Fibroblast of skin of right quadriceps (primary cell): ENCODE measurements at regions not wholly inside any gene's neighbourhood (a gene's known extent, or its start where the extent isn't known, plus 50 kb on each side); places are given as distances from the start of the nearest gene placed in this dataset.

Experiments
- DNase-seq: peaks from one replicate; pipeline ENCODE4 v3.0.0-alpha.2; 2013

DNA sequence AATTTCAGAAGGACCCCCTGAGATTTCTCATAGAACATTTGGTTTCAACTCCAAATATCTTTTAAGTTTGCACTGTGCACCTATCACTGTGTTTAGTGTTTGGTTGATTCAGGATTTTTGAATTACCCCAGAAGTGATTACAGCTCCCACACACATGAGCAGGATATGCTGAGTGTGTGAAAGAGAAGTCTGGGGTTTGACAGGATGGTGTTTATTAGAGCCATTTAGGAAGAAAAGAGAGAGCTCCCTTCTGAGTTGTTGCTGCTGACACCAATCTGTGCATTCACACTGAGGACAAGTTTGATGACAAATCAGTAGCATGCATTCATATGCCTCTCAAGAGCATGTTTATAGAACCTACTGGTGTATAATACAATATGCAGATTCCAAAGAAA, 118.1 kb downstream of the RPL22L1 start:
- DNase-seq = no peak

DNA sequence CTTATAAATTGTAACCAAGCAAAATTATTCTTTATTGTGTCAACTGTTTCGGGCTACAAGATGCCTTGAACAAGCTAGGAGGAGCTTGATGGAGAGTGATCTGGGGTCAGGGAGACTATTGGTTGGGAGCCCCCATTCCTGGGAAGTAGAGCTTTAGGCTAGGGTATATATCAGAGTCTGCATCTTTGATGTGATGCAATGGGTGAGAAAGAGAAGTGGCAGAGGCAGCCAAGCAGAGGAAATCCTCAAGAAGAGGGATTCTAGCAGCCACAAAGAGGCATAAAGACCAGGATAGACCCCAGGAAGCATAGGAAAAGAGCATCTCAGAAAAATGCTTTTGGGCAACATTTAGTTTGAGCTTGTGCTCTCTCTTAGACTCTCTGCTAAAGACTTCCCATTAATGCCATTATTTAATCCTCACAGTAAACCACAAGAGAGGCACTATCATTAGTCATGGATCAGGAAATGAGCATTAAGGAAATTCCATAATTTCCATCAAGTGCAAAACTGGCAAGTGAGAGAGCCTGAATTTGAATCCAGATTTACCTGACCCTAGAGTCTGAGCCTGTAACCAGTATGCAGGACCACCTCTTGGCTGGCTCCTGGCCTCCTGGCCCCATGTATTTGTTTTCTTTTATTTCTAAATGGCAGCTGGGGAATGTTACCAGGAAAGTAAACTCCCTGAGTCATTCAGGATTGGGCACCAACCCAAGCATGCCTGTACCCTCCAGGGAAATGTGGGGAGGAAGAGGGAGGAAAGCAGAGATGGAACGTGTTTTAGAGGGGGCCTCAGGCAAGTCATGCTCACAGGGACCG, 118.7 kb downstream of the RPL22L1 start:
- DNase-seq = peak; percentile 99

GRCh38 chr3:170750478-170750830, 119.5 kb downstream of the RPL22L1 start:
- no peak for DNase-seq

DNA sequence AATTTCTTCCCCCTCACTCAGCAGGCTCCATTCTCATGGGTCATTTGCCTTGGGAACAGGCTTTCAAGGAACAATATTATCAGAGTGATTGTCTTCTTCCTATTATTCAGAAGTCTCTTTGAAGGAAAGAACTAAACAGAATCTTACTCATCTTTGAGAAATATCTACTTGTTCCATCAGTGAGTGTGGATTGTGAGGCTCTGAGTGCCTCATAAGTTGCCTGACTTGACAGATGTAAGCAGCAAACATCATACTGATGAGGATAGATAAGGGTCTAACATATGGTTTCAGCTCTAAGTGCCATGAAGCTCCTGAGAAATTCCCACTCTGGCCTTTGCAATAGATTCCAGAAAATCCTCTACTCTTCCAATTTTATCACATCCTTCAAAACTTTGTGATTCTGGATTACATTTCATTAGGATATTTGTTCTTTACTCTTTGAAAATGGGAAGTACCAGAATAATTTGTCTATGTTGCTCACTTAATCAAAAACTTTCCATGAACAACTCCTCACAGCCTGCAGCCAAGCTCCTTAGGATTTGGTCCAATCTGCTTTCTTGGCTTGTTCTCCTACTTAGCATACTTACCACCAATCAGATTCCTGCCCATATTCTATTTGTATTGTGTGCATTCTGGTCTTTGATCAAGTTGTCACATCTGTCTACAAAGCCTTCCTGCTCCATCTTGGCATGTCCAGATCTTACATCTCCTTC, 120.1 kb downstream of the RPL22L1 start:
- DNase-seq = no peak

GRCh38 chr3:170749185-170749584, 120.8 kb downstream of the RPL22L1 start:
- no peak for DNase-seq

DNA sequence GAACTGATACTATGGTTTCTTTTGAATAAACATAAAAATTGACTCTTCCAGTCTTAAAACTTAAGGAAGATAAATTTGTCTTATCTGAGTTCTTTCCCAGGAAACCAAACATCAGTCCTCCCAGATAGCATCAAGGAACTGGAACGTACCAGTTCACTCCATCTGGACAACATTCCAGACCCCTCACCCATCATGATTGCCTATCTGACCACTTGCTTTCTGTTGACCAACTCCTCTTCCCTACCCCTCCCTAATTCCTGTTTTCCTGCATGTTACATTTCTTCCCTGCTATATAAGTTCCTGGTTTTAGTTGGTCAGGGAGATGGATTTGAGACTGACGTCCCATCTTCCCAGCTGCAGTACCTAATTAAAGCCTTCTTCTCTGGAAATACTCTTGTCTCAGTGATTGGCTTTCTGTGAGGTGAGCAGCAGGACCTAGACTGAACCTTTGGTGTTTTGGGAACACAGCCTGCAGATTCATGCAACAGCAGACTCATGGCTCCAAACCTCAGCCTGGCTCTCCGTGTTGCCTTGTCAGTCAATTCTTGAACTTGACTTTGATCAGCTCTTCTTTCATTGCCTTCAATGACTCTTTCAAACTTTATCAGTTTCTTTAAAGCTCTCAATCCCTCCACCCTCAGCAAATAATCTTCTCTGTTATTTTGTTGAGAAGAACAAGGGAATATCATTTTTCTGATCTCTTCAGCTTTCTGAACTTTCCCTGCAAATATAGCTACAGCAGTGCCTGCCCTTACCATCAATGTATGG, 123.6 kb downstream of the RPL22L1 start:
- DNase-seq = no peak

DNA sequence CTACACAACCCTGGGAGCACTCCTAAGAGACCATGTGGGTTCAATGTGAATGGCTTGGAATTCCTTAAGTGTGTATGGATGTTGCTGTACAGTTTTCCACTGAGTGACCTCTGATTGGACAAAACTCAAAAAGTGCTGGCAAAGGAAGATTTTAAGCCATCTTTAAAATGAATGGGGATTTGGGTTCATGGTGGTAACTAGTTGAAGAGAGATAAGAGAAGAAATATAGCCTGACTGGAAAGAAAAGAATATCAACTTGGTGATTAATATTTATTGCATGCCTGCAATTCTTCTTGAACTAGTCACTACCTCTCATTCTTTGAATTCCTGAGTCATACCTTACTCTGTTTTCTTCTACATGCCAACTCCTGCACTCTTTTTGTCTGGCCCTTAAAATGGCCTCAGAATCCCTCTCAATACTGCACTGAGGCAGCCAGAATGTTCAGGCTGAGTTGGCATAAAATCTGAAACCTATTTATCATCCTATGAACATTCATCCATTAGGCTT, 124.7 kb downstream of the RPL22L1 start:
- DNase-seq = peak; percentile 84

GRCh38 chr3:170741756-170742529, 128.1 kb downstream of the RPL22L1 start:
- DNase-seq = peak; percentile 83

DNA sequence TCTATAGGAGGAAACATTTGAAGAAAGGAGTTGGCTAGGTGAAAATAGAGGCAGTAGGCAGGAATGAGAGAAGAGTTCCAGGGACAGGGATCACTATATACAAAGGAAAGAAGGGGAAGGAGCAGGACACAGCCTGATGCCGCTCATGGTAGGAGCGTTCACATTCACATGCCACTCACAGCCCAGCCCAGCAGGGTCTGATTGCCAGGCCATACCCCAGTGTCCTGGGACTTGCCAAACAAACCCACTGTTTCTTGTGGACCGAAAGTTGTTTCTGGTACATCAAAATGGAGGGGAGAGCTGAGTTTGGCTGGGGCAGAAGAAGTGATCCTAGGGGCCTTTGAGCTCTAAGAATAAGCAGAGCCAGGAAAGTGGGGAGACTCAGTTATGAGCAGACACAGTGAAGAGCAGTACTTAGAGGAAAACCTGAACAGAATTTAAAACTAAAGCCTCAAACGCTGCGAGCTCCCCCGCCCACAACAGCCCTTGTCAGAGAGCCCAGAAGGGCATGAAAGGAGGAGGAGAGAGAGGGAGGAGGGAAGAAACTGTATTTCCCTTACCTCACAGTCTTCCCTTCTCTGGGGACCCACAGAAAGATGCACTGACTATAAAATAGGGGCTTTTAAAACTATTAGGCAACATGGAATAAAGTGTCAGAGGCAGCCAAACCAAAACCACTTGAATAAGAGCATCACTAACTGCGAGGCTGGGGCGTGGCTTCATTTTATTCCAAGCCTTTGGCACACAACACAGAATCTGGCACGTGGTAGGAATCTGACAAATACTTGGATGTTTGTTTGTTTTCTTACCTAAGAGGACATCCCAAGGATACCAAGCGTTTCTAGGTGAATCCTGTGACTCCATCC, 129.0 kb downstream of the RPL22L1 start:
- peak; percentile 95 for DNase-seq

- DNase-seq = no peak
Measured at GRCh38 chr3:170740285-170740684, 129.7 kb downstream of the RPL22L1 start.

DNA sequence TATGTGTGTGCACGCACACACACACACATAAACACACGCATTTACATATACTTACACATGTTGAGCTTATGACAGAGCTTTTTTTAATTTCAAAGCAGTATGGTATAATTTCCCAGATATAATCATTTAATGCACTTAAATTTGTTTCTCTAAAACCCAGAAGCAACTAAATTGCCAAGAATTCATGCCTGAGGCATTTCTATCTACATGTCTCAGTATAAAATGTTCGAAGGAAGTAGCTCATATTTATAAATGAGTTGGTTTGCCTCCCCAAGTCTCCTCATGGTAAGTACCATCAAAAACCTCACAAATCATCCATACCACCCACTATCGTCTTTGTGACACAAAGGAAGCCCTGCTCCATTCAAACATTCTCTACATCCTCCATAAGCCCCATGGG, 130.6 kb downstream of the RPL22L1 start:
- no peak for DNase-seq

DNA sequence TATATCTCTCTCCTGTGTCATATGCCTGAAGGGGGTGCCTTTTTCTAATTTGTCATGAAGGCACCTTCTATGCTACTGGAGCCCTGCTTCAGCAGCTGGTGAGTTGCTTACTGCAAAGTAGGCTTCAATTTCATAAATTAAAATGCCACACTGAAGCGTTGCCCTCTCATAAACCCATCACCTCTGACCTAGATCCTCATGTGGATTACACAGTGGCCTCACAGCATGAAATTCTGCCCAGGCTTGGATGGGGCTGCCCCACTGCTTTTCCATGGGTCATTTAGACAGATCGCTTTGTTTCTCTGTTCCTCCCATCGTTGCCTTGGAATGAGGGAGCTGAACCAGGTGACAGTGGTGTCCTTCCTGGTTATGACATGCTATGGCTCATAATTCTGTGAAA, 131.2 kb downstream of the RPL22L1 start:
- DNase-seq = no peak

- DNase-seq = no peak
Measured at GRCh38 chr3:170737498-170738162, 132.4 kb downstream of the RPL22L1 start.

DNA sequence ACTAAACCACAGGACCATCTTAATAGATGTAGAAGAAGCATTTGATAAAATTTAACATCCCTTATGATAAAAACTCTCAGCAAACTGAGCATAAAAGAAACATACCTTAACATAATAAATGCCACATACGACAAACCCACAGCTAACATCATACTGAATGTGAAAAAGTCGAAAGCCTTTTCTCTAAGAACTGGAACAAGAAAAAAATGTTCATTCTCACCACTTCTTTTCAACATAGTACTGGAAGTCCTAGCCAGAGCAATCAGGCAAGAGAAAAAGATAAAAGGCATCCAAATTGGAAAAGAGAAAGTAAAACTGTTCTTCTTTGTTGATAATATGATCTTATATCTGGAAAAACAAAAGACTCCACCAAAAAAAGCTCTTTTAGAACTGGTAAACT, 134.2 kb downstream of the RPL22L1 start:
- DNase-seq = no peak

GRCh38 chr3:170734735-170735065, 135.3 kb downstream of the RPL22L1 start:
- DNase-seq = no peak

GRCh38 chr3:170734043-170734734, 135.8 kb downstream of the RPL22L1 start:
- no peak for DNase-seq

DNA sequence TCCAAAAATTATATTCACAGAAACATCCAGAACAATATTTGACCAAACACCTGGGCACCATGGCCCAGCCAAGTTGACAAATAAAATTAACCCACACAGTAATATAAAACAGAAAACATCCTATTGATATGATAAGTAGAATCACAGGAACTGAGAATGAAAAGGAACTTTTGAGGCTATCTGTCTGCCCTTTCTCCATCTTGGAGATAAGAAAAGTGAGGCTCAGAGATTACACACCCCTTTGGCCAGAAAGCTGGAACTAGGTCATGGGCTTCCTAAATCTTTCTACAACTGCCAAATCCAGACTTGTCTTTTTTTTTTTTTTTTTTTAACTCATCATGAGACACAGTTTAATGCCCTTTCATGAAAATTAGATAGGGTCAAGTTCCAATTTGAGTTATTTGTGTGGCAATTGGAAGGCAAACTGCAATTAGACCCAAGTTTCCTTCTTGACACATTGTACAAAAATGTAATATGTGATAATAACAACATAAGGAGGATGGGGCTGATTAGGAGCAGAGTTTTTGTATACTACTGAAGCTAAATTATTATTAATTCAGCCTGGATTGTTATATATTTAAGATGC, 137.2 kb downstream of the RPL22L1 start:
- DNase-seq = peak; percentile 72

GRCh38 chr3:170731281-170731680, 138.7 kb downstream of the RPL22L1 start:
- no peak for DNase-seq

DNA sequence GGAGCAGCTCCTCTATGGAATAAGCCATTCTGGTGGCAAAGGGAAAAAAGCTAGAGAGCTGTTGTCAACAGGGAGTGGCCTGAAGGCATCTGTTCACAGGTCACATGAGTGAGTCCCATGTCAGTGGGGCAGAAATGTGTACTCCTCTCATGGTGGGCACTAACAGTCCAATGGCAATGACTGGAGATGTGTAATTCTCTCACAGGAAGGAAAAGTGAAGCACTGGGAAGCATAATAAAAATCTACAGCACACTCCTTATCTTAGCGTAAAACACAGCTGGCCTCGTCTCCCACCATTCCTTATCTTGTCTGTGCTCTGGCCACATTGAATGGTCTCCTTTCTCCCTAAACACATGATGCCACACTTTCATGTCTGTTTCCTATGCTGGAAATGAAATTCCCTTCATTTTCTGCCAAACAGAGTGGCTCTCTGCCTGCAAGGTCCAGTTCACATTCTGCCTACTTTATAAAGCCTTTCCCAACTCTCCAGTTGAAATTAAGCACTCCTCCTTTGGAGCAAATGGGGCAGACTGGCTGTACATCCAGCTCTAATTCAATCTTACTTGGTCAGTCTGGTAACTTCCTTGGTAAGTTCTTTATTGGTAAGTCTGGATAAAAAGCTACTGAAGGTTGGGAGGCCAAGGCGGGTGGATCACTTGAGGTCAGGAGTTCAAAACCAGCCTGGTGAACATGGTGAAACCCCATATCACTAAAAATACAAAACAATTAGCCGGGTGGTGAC, 139.8 kb downstream of the RPL22L1 start:
- no peak for DNase-seq
